Neutrophil (primary cell): ENCODE measurements at regions not wholly inside any gene's neighbourhood (a gene's known extent, or its start where the extent isn't known, plus 50 kb on each side); places are given as distances from the start of the nearest gene placed in this dataset.

Source experiments
- H3K27ac ChIP-seq: fragments of 200-600 bp; sonication (generic); 2 replicates; pipeline ENCODE4 v1.5.1; 2016; ENCODE audit warnings: mild to moderate bottlenecking, moderate library complexity
- H3K27me3 ChIP-seq: fragments of 200-600 bp; sonication (generic); 2 replicates; pipeline ENCODE4 v1.6.0; 2016; ENCODE audit warnings: mild to moderate bottlenecking
- H3K36me3 ChIP-seq: fragments of 200-600 bp; sonication (generic); 2 replicates; pipeline ENCODE4 v1.5.1; 2017
- H3K4me1 ChIP-seq, 2 experiments: fragments of 200-600 bp in 1 of 2; sonication (generic) in 1 of 2; 1 replicate in 1 of 2; 2 replicates in 1 of 2; pipeline versions ENCODE4 v1.5.1 to v1.6.1; 2013 to 2016; ENCODE audit warnings: low read depth in 1 of 2, low read length in 1 of 2, mild to moderate bottlenecking in 1 of 2, moderate library complexity in 1 of 2; ENCODE audit not compliant: control insufficient read depth in 1 of 2, insufficient read depth in 1 of 2
- H3K4me3 ChIP-seq, 2 experiments: fragments of 200-600 bp in 1 of 2; sonication (generic) in 1 of 2; 1 replicate in 1 of 2; 2 replicates in 1 of 2; pipeline ENCODE4 v1.5.1; 2013 to 2016; ENCODE audit warnings: low read depth in 1 of 2, low read length in 1 of 2, mild to moderate bottlenecking in 1 of 2, moderate library complexity in 1 of 2
- H3K9me3 ChIP-seq: fragments of 200-600 bp; sonication (generic); 2 replicates; pipeline ENCODE4 v1.5.1; 2016
- TF ChIP-seq, protein P1 (sequence below): fragments of 200-600 bp; sonication (generic); IDR thresholded peaks from 2 replicates; pipeline ENCODE4 v1.5.1; 2016; ENCODE audit warnings: antibody characterized with exemption

GRCh38 chr6:112480553-112480952 is 133.4 kb downstream of the RFPL4B start:
- no peaks in the 10 kb centered on the region for H3K27me3 ChIP-seq
- no peak overlapping the region for H3K27ac ChIP-seq
- H3K4me3 ChIP-seq = no peak overlapping the region
- no peaks in the 10 kb centered on the region for H3K36me3 ChIP-seq
- H3K4me1 ChIP-seq = no peaks in the 10 kb centered on the region
- TF ChIP-seq, protein P1, sequence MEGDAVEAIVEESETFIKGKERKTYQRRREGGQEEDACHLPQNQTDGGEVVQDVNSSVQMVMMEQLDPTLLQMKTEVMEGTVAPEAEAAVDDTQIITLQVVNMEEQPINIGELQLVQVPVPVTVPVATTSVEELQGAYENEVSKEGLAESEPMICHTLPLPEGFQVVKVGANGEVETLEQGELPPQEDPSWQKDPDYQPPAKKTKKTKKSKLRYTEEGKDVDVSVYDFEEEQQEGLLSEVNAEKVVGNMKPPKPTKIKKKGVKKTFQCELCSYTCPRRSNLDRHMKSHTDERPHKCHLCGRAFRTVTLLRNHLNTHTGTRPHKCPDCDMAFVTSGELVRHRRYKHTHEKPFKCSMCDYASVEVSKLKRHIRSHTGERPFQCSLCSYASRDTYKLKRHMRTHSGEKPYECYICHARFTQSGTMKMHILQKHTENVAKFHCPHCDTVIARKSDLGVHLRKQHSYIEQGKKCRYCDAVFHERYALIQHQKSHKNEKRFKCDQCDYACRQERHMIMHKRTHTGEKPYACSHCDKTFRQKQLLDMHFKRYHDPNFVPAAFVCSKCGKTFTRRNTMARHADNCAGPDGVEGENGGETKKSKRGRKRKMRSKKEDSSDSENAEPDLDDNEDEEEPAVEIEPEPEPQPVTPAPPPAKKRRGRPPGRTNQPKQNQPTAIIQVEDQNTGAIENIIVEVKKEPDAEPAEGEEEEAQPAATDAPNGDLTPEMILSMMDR = no peak
- no peaks in the 10 kb centered on the region for H3K9me3 ChIP-seq

- Histone ChIP-seq H3K4me1 (no peaks in the 10 kb centered on the region), H3K9me3 (no peaks in the 10 kb centered on the region), H3K27me3 (no peaks in the 10 kb centered on the region), H3K36me3 (no peaks in the 10 kb centered on the region), H3K27ac (no peak overlapping the region), H3K4me3 (no peak overlapping the region)
- TF ChIP-seq, protein P1 = no peak
These were observed 134.1 kb downstream of the RFPL4B start for GRCh38 chr6:112481211-112481610.

DNA sequence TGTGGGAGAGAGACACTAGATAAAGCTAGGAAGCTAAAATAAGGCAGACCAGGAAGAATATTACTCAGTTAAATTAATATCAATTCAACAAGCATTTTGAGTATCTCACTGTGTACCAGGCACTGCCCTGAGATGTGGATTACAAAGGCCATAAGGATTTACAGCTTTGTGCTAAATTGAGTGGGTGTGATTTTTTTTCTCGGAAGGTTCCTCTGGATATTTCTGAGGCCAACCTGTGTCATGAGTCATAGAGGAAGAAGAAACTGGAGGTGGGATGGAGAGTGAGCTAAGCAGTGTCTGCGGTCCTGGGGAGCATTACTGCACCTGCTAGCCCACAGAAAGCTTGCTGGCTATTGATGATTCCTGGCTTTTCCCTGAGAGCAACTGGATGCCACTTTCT is 135.2 kb downstream of the RFPL4B start:
- Histone ChIP-seq H3K4me1 (no peaks in the 10 kb centered on the region), H3K27ac (no peak overlapping the region)
- TF ChIP-seq, protein P1 = no peak

GRCh38 chr6:112485120-112485826 is 138.1 kb downstream of the RFPL4B start:
- no peak overlapping the region for H3K27ac ChIP-seq
- H3K9me3 ChIP-seq = no peaks in the 10 kb centered on the region
- no peaks in the 10 kb centered on the region for H3K27me3 ChIP-seq
- no peak overlapping the region for H3K4me3 ChIP-seq
- TF ChIP-seq, protein P1 = no peak
- no peaks in the 10 kb centered on the region for H3K4me1 ChIP-seq
- no peaks in the 10 kb centered on the region for H3K36me3 ChIP-seq

More for the DNA sequence above, 135.2 kb downstream of the RFPL4B start:
- Histone ChIP-seq H3K4me3 (no peak overlapping the region), H3K27me3 (no peaks in the 10 kb centered on the region), H3K9me3 (no peaks in the 10 kb centered on the region), H3K36me3 (no peaks in the 10 kb centered on the region)

GRCh38 chr6:112485827-112486212 is 138.7 kb downstream of the RFPL4B start:
- TF ChIP-seq, protein P1 = no peak
- no peak overlapping the region for H3K4me3 ChIP-seq
- H3K9me3 ChIP-seq = no peaks in the 10 kb centered on the region
- no peaks in the 10 kb centered on the region for H3K27me3 ChIP-seq
- no peak overlapping the region for H3K27ac ChIP-seq
- no peaks in the 10 kb centered on the region for H3K4me1 ChIP-seq
- H3K36me3 ChIP-seq = no peaks in the 10 kb centered on the region
